Activated CD4-positive, alpha-beta T cell treated with anti-CD3 and anti-CD28 coated beads, Interleukin-2, amount 50 U/mL, for 24 hours (primary cell): ENCODE measurements at regions not wholly inside any gene's neighbourhood (a gene's known extent, or its start where the extent isn't known, plus 50 kb on each side); places are given as distances from the start of the nearest gene placed in this dataset.

Experiments used
- DNase-seq, 2 donors: peaks; one replicate each; pipeline ENCODE4 v3.0.0-alpha.2; 2020; ENCODE audit warnings: low read depth in 1 of 2, low spot score in 1 of 2

- DNase-seq, result no peak
Observed at GRCh38 chr10:128694851-128695725, 568.9 kb upstream of the MKI67 start.

- no peak for DNase-seq
Observed at GRCh38 chr10:128695931-128696330, 569.7 kb upstream of the MKI67 start.

- DNase-seq, result no peak
Observed at GRCh38 chr10:128697437-128697836, 571.2 kb upstream of the MKI67 start.

GRCh38 chr10:128701381-128701780 lies 575.2 kb upstream of the MKI67 start:
- DNase-seq, result no peak

GRCh38 chr10:128701837-128702236 lies 575.6 kb upstream of the MKI67 start:
- no peak for DNase-seq

GRCh38 chr10:128704716-128705115 lies 578.5 kb upstream of the MKI67 start:
- no peak for DNase-seq

- DNase-seq, result no peak
Observed at GRCh38 chr10:128708182-128708581, 582.0 kb upstream of the MKI67 start.

GRCh38 chr10:128709686-128710085 lies 583.5 kb upstream of the MKI67 start:
- no peak for DNase-seq

- DNase-seq, result no peak
Observed at GRCh38 chr10:128710098-128710797, 584.0 kb upstream of the MKI67 start.

- DNase-seq, result no peak
Observed at GRCh38 chr10:128710798-128711183, 584.6 kb upstream of the MKI67 start.

- DNase-seq, result no peak
Observed at GRCh38 chr10:128711806-128712205, 585.6 kb upstream of the MKI67 start.

- DNase-seq, result no peak
Observed at GRCh38 chr10:128712661-128713400, 586.6 kb upstream of the MKI67 start.

- DNase-seq, result no peak
Observed at GRCh38 chr10:128713471-128713870, 587.2 kb upstream of the MKI67 start.

GRCh38 chr10:128713874-128714570 lies 587.8 kb upstream of the MKI67 start:
- no peak for DNase-seq

- no peak for DNase-seq
Observed at GRCh38 chr10:128714644-128715415, 588.6 kb upstream of the MKI67 start.

GRCh38 chr10:128716181-128716580 lies 590.0 kb upstream of the MKI67 start:
- no peak for DNase-seq

GRCh38 chr10:128721963-128722445 lies 595.8 kb upstream of the MKI67 start:
- no peak for DNase-seq

- no peak for DNase-seq
Observed at GRCh38 chr10:128722947-128723346, 596.7 kb upstream of the MKI67 start.

- no peak for DNase-seq
Observed at GRCh38 chr10:128723631-128724205, 597.5 kb upstream of the MKI67 start.

- DNase-seq, result no peak
Observed at GRCh38 chr10:128725531-128725930, 599.3 kb upstream of the MKI67 start.
